T-helper 17 cell (primary cell): ENCODE measurements at regions not wholly inside any gene's neighbourhood (a gene's known extent, or its start where the extent isn't known, plus 50 kb on each side); places are given as distances from the start of the nearest gene placed in this dataset.

ENCODE experiments used
- ATAC-seq: fragments of 150-1000 bp; cut with Tn5 transposase; 2 replicates; pipeline ENCODE4 v1.10.0; 2021; ENCODE audit warnings: mild to moderate bottlenecking, moderate library complexity
- DNase-seq, 3 donors: peaks; one replicate each; pipeline versions ENCODE4 v3.0.0 to v3.0.0-alpha.2; 2020 to 2021
- H3K9me3 ChIP-seq: one replicate; pipeline ENCODE4 v1.7.0; 2013; ENCODE audit warnings: low read length, mild to moderate bottlenecking; ENCODE audit not compliant: control insufficient read depth, poor library complexity, severe bottlenecking
- H3K27ac Mint-ChIP-seq: one replicate; pipeline ENCODE4 v1.8.0; 2022; ENCODE audit warnings: mild to moderate bottlenecking, moderate library complexity, mixed read lengths
- H3K27me3 Mint-ChIP-seq: one replicate; pipeline ENCODE4 v1.8.0; 2022; ENCODE audit warnings: mixed read lengths
- H3K36me3 Mint-ChIP-seq: one replicate; pipeline ENCODE4 v1.8.0; 2022; ENCODE audit warnings: low read depth, mixed read lengths
- H3K4me1 Mint-ChIP-seq: one replicate; pipeline ENCODE4 v1.8.0; 2022; ENCODE audit warnings: mild to moderate bottlenecking, mixed read lengths
- H3K4me3 Mint-ChIP-seq: one replicate; pipeline ENCODE4 v1.8.0; 2022; ENCODE audit warnings: mild to moderate bottlenecking, moderate library complexity, mixed read lengths

DNA sequence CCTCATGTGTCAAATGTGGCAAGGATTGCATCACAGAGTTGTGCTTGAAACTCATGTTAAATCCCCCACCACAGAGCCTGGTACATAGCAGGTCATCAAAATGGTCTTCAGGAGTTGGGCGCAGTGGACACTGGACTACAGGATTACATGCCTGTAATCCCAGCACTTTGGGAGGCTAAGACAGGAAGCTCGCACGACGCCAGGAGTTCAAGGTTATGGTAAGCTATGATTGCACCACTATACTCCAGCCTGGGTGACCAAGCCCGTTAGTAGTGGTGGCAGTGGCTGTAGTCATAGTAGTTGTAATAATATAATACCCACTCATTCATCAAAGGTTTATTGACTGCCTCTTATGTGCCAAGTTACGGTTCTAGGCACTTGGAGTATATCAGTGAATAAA, 123.4 kb upstream of the IRF2BP2 start:
- no peak for DNase-seq
- ATAC-seq = no peak
- H3K4me1 Mint-ChIP-seq = peaks cover 37% of the 10 kb centered on the region
- peak overlapping the region; percentile 34 for H3K27ac Mint-ChIP-seq
- no peaks in the 10 kb centered on the region for H3K36me3 Mint-ChIP-seq
- no peak overlapping the region for H3K4me3 Mint-ChIP-seq
- H3K9me3 ChIP-seq = no peaks in the 10 kb centered on the region
- H3K27me3 Mint-ChIP-seq = no peaks in the 10 kb centered on the region

DNA sequence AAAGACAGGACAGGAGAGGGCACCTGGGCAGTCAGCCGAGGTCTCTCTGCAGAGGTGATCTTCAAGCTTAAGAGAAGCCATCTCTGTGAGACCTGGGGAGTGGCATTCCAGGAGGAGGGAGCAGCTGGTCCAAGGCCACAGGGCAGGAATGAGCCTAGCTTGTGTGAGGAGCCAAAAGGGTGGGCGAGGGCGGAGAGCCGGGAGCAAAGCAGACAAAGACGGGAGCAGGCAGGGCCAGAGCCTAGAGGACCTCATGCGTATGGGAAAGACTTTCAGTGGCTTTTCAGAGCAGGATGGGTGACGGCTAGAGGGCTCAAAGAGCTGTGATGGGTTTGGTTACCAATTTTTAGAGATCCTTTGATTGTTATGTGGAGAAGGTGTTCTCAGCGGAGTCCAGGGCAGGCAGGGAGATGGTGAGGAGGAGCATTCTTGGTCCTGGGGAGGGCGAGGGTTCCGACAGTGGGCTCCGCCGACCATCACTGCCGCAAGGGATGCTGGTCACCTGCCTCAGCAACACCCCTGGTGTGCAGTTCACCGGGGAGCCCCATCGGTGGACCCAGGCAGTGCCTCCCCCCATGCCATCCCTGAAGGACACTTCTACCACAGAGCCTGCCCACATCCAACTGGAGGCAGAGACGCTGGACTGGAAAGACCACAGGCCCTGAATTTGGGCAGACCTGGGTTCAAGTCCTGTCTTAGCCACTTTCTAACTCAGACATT, 122.9 kb upstream of the IRF2BP2 start:
- Mint-ChIP-seq H3K27me3 (no peaks in the 10 kb centered on the region), H3K4me3 (no peak overlapping the region), H3K36me3 (no peaks in the 10 kb centered on the region), H3K27ac (peak overlapping the region; percentile 99), H3K4me1 (peaks cover 37% of the 10 kb centered on the region)
- no peak for DNase-seq
- H3K9me3 ChIP-seq = no peaks in the 10 kb centered on the region
- no peak for ATAC-seq

DNA sequence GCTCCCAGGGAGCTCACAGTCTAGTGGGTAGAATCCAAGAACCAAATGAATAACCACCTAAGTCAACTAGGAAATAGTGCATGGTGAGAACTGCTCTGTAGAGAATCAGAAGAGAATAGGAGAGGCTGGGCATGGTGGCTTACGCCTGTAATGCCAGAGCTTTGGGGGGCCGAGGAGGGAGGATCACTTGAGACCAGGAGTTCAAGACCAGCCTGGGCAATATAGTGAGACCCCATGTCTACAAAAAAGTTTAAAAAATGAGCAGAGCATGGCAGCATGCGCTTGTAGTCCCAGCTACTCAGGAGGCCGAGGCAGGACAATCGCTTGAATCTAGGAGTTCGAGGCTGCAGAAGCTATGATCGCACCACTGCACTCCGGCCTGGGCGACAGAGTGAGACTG, 122.3 kb upstream of the IRF2BP2 start:
- no peaks in the 10 kb centered on the region for H3K9me3 ChIP-seq

DNA sequence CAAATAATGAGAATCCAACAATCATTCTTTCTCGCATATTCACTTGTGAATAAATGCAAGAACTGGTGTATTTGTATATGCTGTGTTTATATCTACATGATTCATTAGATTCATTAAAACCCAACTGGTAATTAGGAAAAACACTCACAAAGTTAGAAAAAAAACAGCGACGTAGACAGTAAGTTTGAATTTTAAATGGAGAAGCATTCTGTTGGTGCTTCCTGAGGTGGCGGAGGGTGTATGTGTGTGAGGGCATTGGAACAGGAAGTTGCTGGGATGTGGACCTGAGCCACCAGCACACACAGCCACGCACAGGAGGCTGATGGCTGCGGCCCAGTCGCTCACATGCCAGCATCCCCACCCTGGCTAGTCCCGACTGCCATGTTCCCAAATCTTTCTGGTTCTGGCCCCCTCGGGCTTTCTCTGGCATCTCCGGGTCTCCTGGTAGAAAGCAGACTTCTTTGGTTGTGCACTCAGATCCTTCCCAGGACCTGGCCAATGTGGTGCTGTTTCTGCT, 121.6 kb upstream of the IRF2BP2 start:
- Mint-ChIP-seq H3K27me3 (no peaks in the 10 kb centered on the region), H3K36me3 (no peaks in the 10 kb centered on the region), H3K4me3 (peak overlapping the region; percentile 75), H3K4me1 (peaks cover 42% of the 10 kb centered on the region), H3K27ac (peak overlapping the region; percentile 99)
- no peak for DNase-seq
- H3K9me3 ChIP-seq = no peaks in the 10 kb centered on the region
- peak; percentile 10 for ATAC-seq

More for the DNA sequence above, 122.3 kb upstream of the IRF2BP2 start:
- Mint-ChIP-seq H3K27me3 (no peaks in the 10 kb centered on the region), H3K4me3 (peak overlapping the region; percentile 75), H3K4me1 (peaks cover 37% of the 10 kb centered on the region), H3K36me3 (no peaks in the 10 kb centered on the region), H3K27ac (peak overlapping the region; percentile 99)
- ATAC-seq = no peak
- no peak for DNase-seq

DNA sequence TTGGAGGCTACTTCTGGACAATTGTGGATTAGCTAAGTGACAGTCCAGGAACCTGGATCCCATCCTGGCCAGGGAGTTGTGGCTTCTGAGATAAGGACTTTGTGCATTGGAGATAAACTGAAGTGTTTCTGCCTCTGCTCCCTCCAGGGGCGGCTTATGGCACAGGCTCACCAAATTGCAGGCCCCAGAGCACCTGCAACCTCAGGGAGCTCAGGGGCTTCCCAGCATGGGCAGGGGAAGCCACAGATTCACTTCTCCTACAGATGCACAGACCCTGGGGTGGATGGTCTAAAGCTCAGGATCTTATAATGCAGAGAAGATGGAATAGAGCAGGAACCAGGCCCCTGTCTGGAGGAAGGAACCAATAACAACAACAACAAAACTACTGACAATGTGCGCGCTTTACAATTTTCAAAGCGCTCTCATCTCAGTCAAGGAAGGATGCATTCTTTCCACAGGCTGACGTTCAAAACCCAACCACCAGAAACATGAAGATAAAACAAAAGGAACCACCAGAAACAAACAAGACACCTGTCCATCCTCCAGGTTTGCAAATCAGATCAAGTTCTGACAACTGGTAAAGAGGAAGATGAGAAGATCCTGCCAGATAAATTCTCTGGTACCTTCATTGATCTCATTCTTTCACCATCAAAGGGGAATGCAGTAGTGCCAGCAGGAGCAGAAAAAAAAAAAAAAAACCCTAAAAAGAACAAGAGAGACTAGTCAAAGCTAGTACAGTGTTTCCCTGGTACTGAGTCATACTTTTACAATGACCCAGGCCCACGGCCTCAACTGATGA, 121.0 kb upstream of the IRF2BP2 start:
- no peaks in the 10 kb centered on the region for H3K27me3 Mint-ChIP-seq
- ATAC-seq (peak; percentile 79), DNase-seq (peak in 2 of 3 donors; percentile 31 to 36)
- peak overlapping the region; percentile 75 for H3K4me3 Mint-ChIP-seq
- no peaks in the 10 kb centered on the region for H3K9me3 ChIP-seq
- H3K36me3 Mint-ChIP-seq = no peaks in the 10 kb centered on the region
- peak overlapping the region; percentile 99 for H3K27ac Mint-ChIP-seq
- H3K4me1 Mint-ChIP-seq = peaks cover 38% of the 10 kb centered on the region

DNA sequence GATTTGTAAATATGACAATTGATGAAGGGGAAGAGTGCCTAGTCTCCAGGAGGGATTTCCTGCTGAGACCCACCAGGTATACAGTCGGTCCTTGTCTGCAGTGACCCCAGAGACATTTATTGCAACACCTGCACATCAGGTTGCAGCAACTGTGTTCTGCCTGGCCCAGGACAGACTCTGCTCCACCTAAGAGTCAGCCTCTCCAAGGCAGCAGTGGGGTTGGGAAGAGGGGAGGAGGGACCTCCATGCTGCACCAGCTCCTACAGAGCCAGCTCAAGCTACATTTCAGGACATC, 120.4 kb upstream of the IRF2BP2 start:
- no peak for ATAC-seq
- DNase-seq = no peak
- no peaks in the 10 kb centered on the region for H3K9me3 ChIP-seq
- peaks cover 39% of the 10 kb centered on the region for H3K4me1 Mint-ChIP-seq
- H3K27ac Mint-ChIP-seq = peak overlapping the region; percentile 99
- no peaks in the 10 kb centered on the region for H3K27me3 Mint-ChIP-seq
- H3K4me3 Mint-ChIP-seq = no peak overlapping the region
- H3K36me3 Mint-ChIP-seq = no peaks in the 10 kb centered on the region

DNA sequence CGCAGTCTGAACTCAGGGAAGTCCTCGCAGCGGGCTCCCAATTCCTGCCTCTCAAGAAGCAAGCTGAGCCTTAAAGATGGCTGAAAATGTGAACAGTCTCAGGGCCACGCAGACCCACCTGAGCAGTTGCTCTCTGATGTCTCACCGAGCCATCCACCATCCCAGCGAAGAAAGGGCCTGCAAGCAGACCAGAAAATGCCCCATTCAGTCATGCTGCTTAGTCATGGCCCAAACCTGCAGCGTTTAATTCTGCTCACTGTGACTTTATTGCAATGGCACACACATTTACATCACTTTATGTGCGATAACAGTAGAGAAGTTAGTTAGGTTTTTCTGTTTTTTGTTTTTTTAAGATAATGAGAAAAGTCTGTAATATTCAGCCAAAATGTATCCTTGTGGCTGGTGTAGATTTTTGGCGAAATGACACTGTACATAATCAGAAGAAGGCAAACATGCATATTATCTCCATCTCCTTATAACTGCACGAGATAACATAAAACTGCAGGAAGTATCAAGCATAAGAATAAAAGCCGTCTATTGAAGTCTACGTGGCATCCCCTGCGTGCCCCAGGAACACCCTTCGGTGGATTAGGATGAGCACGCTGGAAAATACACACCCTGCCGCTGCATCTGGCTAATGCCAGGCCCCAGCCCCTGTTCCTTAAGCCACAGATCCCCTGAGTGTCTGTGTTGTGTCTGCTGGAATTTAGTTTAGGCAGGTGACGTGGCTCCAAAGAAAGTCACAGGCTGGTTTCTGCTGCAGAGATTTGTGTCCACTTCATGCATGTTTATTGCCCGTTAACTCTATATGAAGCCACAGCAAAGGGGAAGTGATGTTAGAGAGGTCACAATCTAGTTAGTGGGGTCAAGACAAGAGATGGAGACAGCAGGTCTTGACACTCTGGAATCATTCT, 119.8 kb upstream of the IRF2BP2 start:
- H3K27ac Mint-ChIP-seq = peak overlapping the region; percentile 99
- no peak overlapping the region for H3K4me3 Mint-ChIP-seq
- peaks cover 43% of the 10 kb centered on the region for H3K4me1 Mint-ChIP-seq

DNA sequence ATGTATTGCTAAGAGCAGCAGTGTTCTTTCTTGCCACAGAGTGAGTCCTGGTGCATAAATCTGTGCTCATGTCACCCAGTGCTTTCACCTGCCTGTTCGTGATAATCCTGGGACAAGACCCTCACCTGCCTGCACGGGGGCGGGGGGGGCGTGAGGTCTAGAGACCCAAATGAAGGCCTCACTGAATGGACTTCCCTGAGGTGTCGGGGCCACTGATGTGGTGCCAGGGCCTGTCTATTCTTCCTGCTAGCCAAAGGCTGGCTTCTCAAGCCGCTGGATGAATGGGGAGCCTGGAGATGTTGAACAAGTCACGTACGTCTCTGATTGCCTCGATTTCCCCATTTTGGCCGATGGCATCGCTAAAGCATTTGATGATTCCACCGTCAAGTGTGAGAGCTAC, 118.8 kb upstream of the IRF2BP2 start:
- H3K36me3 Mint-ChIP-seq = no peaks in the 10 kb centered on the region
- H3K4me1 Mint-ChIP-seq = peaks cover 53% of the 10 kb centered on the region
- no peak overlapping the region for H3K4me3 Mint-ChIP-seq
- H3K27me3 Mint-ChIP-seq = no peaks in the 10 kb centered on the region
- H3K9me3 ChIP-seq = no peaks in the 10 kb centered on the region
- ATAC-seq (no peak), DNase-seq (no peak)
- peak overlapping the region; percentile 99 for H3K27ac Mint-ChIP-seq

More for the DNA sequence above, 119.8 kb upstream of the IRF2BP2 start:
- H3K9me3 ChIP-seq = no peaks in the 10 kb centered on the region
- no peak for ATAC-seq
- no peak for DNase-seq
- H3K36me3 Mint-ChIP-seq = no peaks in the 10 kb centered on the region
- H3K27me3 Mint-ChIP-seq = no peaks in the 10 kb centered on the region

DNA sequence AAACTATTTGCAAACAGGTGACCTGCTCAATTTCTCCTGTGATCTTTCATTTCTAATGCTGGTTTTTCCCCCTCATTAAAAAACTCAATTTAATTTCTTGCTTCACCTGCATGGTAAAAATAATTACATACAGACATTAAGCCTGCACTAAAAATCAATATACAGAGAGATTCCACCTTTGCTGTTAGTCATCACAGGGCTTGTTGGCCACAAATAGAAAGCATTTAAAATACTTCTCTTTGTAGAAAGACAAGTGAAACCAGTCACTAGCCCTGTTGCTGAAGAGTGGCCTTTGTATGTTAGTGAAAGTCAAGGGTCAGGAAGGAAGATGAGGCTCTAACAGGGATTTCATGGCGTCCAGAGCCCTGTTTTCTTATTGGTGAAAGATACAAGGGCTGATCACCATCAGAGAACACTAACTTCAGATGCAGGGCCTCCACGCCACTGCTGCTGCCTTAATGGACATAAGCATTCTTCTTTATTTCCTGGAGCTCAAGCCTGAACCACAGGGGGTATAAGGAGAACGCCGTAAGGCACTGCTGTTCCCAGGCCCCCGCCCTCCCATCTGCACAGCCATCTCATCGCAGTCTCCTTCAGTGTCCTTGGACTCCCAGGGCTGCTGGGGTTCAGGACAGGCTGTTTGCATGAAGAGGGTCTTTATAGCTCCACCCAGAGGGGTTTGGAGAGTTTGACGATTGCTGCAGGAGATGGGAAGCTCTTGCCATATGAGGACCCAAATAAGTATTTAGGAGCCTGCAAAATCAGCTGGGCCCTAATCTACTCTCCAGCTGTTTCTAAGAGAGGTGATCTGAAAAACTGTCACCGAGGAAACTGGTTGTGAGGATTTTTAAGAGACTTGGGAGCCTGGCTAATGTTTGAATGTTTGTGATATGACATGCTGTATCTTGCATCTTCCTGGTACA, 117.3 kb upstream of the IRF2BP2 start:
- DNase-seq (no peak), ATAC-seq (no peak)
- H3K4me1 Mint-ChIP-seq = peaks cover 51% of the 10 kb centered on the region
- H3K9me3 ChIP-seq = no peaks in the 10 kb centered on the region
- no peaks in the 10 kb centered on the region for H3K27me3 Mint-ChIP-seq
- no peaks in the 10 kb centered on the region for H3K36me3 Mint-ChIP-seq
- no peak overlapping the region for H3K4me3 Mint-ChIP-seq
- H3K27ac Mint-ChIP-seq = peak overlapping the region; percentile 99

DNA sequence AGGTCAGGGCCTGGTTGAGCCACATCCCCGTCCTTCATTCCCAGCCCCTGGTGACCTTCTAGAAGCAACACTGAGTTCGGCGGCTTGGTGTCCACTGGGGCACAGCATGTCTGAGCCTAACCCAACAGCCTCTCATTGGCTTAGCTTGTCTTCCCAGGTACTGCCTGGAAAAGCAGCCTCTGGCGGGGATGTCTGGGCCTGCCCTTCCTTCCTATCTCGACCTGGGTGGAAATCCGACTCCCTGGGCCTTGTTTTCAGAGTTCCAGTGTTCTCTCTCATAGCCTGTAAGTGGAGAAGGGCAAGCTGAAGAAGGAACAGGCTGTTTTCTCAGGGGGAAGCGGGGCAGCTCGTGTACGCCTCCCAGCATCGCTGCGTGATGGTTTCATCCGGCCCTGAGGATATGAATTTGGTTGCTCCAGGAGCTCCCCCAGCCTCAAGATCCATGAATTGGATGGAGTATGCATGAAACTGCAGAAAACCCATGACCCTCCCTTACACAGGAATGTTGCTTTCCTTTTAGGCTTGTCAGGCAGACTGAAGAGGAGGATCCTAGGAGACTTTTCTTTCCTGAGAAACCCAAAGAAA, 116.5 kb upstream of the IRF2BP2 start:
- peak overlapping the region; percentile 99 for H3K27ac Mint-ChIP-seq
- DNase-seq (no peak), ATAC-seq (no peak)
- no peak overlapping the region for H3K4me3 Mint-ChIP-seq
- H3K36me3 Mint-ChIP-seq = no peaks in the 10 kb centered on the region
- H3K27me3 Mint-ChIP-seq = no peaks in the 10 kb centered on the region
- peaks cover 44% of the 10 kb centered on the region for H3K4me1 Mint-ChIP-seq
- no peaks in the 10 kb centered on the region for H3K9me3 ChIP-seq

DNA sequence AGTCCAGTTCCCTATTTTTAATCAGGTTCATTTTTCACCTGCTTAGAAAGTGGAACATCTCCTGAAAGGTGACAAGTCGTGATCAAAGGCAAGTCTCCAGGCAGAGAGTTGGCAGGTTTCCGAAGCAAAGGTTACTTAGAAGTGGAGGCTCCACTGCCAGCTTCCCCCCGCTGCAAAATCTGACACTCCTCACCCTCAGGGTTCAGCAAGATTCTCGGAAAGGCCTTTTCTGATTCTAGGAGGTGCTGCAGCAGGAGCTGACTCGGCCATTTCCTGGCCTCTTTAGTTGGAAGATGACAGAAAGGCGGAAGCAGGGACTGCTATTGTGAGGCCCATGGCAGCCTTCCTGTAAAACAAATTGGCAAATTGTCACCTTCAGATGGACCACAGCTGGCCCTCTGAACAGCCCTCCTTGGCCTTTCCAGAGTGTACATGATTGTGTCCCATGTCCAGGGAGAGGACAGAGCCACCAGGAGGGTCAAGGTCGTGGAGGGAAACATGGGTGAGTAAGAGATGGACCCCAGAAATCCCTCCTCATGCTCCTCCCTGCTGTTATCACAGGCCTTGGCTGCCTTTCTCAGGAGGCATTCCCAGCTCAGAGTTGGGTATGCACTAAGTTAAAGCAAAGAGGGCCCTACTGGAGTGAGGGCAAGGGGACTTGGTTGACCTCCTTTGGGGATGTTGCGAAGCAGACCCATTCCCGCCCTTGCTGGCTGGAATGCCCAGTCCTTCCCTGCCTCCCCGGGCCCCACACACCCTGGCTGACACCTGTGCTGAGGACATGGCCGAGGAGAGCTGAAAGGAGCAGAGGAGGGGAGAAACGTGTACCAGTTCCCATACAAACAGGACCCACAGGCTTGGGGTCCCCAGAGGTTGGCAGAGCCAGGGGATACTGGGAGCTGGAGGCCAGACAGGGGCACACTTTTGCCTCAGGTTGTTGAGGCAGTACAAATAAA, 115.5 kb upstream of the IRF2BP2 start:
- DNase-seq (peak in 2 of 3 donors; percentile 19 to 20), ATAC-seq (peak; percentile 6)
- no peaks in the 10 kb centered on the region for H3K27me3 Mint-ChIP-seq
- H3K9me3 ChIP-seq = no peaks in the 10 kb centered on the region
- H3K36me3 Mint-ChIP-seq = no peaks in the 10 kb centered on the region
- peak overlapping the region; percentile 87 for H3K4me3 Mint-ChIP-seq
- H3K4me1 Mint-ChIP-seq = peaks cover 38% of the 10 kb centered on the region
- H3K27ac Mint-ChIP-seq = peak overlapping the region; percentile 99
